WERI-Rb-1 (cell line): ENCODE measurements at regions not wholly inside any gene's neighbourhood (a gene's known extent, or its start where the extent isn't known, plus 50 kb on each side); places are given as distances from the start of the nearest gene placed in this dataset.
A peak's percentile ranks its signal among the peaks of the same experiment; 100 is the strongest.

Source experiments
- DNase-seq: peaks from one replicate; pipeline ENCODE4 v3.0.0-alpha.2; 2020
- H3K27ac ChIP-seq: fragments of 250-450 bp; sonication (Bioruptor Pico); 2 replicates; pipeline ENCODE4 v1.5.1; 2020; ENCODE audit warnings: mild to moderate bottlenecking, moderate library complexity
- H3K27me3 ChIP-seq: fragments of 250-450 bp; sonication (Bioruptor Pico); 2 replicates; pipeline ENCODE4 v1.5.1; 2021; ENCODE audit warnings: mild to moderate bottlenecking, low read depth, moderate library complexity; ENCODE audit not compliant: insufficient read depth, severe bottlenecking
- H3K36me3 ChIP-seq: fragments of 250-450 bp; sonication (Bioruptor Pico); 2 replicates; pipeline ENCODE4 v1.5.1; 2020; ENCODE audit warnings: mild to moderate bottlenecking, moderate library complexity
- H3K4me3 ChIP-seq: 2 replicates; pipeline ENCODE4 v1.5.1; 2011; ENCODE audit warnings: low read depth, mild to moderate bottlenecking, control low read depth, low read length
- H3K9me3 ChIP-seq: fragments of 250-450 bp; sonication (Bioruptor Pico); 2 replicates; pipeline ENCODE4 v1.5.1; 2021; ENCODE audit warnings: mild to moderate bottlenecking, moderate library complexity; ENCODE audit not compliant: severe bottlenecking
- TF ChIP-seq, protein P1 (sequence below): IDR thresholded peaks from 2 replicates; pipeline ENCODE4 v1.5.1; 2011; ENCODE audit warnings: low read depth, mild to moderate bottlenecking, control low read depth, inconsistent platforms, low read length

DNA sequence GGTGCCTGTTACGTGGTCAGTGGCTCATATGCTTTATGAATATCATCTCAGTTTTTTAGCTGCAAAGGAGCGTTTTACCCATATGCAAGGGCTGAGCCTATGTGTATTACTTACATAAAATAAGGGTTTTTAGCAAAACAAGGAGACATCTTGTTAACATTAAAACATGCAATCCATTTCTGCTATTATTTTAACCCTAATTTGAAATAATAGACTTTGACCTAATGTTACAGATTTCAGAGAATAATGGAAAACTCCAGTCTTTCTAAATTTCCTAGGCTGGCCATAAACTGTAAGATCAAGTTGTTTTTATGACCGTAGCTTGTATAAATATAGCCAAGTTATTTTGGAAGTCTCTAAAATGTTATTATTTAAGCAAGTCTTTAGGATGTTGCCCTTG, 121.1 kb upstream of the SEMA6A start:
- Histone ChIP-seq H3K27ac (no peak overlapping the region), H3K27me3 (no peaks in the 10 kb centered on the region), H3K9me3 (no peaks in the 10 kb centered on the region), H3K36me3 (no peaks in the 10 kb centered on the region), H3K4me3 (no peak overlapping the region)
- TF ChIP-seq, protein P1, sequence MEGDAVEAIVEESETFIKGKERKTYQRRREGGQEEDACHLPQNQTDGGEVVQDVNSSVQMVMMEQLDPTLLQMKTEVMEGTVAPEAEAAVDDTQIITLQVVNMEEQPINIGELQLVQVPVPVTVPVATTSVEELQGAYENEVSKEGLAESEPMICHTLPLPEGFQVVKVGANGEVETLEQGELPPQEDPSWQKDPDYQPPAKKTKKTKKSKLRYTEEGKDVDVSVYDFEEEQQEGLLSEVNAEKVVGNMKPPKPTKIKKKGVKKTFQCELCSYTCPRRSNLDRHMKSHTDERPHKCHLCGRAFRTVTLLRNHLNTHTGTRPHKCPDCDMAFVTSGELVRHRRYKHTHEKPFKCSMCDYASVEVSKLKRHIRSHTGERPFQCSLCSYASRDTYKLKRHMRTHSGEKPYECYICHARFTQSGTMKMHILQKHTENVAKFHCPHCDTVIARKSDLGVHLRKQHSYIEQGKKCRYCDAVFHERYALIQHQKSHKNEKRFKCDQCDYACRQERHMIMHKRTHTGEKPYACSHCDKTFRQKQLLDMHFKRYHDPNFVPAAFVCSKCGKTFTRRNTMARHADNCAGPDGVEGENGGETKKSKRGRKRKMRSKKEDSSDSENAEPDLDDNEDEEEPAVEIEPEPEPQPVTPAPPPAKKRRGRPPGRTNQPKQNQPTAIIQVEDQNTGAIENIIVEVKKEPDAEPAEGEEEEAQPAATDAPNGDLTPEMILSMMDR = no peak
- DNase-seq = no peak

DNA sequence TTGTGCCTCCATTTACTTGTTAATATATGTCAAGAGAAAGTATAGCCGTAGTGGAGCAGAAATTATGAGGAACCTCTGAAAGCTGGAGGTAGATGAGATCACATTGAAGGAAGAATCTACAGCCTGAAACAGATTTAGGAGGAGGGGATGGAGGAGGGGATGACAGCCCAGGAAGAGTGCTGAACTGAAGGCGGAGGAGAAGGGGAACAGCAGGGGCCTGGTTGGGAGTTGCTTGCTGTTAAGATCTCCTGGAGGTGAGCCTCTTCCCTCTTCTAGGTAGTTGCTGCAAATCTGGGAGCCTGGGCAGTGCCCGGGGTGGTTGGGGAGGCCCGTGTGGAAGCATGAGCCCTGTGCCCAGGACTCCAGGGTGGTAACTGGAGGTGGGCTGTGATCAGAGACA, 111.8 kb upstream of the SEMA6A start:
- TF ChIP-seq, protein P1 = no peak
- Histone ChIP-seq H3K27ac (no peak overlapping the region), H3K36me3 (no peaks in the 10 kb centered on the region), H3K27me3 (no peaks in the 10 kb centered on the region), H3K9me3 (no peaks in the 10 kb centered on the region), H3K4me3 (no peak overlapping the region)
- DNase-seq = no peak

DNA sequence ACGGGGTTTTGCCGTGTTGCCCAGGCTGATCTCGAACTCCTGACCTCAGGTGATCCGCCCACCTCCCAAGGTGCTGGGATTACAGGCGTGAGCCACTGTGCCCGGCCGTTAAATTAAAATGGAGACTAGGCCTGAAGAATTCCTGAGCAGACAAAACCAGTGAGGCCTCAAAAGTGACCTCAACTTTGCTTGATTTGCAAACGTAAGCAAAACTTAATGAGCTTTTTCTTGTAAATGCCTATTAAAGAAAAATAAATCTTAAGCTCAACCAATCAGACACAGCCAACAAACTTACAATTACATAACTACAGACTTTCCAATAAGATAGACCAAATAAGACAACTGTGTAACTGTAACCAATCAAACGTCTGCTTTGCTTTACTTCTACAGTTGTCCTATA, 111.3 kb upstream of the SEMA6A start:
- no peak overlapping the region for H3K27ac ChIP-seq
- no peak for DNase-seq
- H3K27me3 ChIP-seq = no peaks in the 10 kb centered on the region
- H3K9me3 ChIP-seq = no peaks in the 10 kb centered on the region
- H3K4me3 ChIP-seq = no peak overlapping the region
- TF ChIP-seq, protein P1 = no peak
- H3K36me3 ChIP-seq = no peaks in the 10 kb centered on the region

DNA sequence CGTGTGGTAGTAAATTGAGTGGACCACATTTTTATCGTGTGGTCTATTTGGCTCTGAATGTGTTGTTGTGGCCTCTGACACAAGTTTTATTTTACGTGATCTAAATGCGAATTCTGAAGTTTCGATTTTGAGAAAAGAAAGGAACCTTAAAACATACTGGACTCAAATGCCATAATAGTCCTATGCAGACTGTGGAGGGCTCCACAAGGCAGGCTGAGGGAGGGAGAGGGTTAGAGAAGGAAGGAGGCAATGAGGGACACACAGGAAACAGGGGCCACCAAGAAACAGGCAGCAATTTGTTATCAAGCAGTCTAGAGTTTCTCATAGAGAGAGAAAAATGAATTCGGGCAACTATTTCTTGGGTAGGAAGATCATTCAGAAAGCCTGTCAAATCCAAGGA, 110.4 kb upstream of the SEMA6A start:
- TF ChIP-seq, protein P1 = 0 out of 2 replicates have a peak, but pooled peaks have one; percentile 26
- no peaks in the 10 kb centered on the region for H3K9me3 ChIP-seq
- H3K27me3 ChIP-seq = no peaks in the 10 kb centered on the region
- DNase-seq = peak; percentile 18
- H3K27ac ChIP-seq = no peak overlapping the region
- H3K36me3 ChIP-seq = no peaks in the 10 kb centered on the region
- H3K4me3 ChIP-seq = no peak overlapping the region

DNA sequence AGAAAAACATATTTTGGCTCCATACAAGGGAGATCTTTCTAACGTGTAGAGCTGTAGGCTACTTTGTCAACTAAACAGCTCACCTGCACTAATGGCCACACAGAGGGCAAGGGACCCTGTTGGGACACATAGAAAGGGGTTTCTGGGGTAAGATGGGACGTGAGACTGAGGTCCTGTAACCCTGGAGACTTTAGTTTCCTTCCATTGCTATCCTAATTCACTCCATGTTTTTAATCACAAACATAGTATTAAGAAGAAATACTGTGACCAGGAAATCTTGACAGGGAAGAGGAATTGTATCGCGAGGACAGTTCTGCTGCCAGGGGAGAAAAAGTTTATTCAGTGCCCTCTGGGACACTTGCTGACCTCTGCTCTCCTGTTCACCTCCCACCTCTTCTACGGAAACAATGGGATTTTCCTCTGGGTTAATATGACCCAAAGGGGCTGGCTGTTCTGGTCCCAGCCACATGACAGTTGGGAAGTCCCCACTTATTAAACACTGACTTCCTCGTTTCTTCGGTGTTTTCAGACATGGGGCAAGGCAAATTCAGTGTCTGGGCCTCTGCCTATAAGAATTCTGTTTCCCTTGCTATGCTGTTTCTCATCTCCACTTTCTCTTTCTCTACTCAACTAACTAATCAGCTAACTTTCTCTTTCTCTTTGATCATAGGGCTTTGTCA, 106.9 kb upstream of the SEMA6A start:
- Histone ChIP-seq H3K27ac (no peak overlapping the region), H3K4me3 (no peak overlapping the region), H3K27me3 (no peaks in the 10 kb centered on the region), H3K36me3 (no peaks in the 10 kb centered on the region), H3K9me3 (no peaks in the 10 kb centered on the region)
- TF ChIP-seq, protein P1 = no peak
- DNase-seq = no peak

DNA sequence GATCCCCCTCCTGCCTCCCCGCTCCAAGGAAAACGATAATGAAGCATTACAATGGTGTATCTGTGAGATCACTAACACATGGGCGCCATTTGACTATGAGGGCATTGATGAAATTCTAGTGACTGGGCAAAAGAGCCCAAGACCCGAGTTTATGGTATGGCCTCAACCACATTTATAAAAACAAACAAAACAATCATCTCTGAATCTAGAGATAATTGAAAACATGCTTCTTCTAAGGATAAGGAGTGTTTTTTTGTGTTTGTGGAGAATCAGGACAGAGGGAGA, 100.9 kb upstream of the SEMA6A start:
- DNase-seq = no peak
- Histone ChIP-seq H3K4me3 (no peak overlapping the region), H3K27ac (no peak overlapping the region), H3K9me3 (no peaks in the 10 kb centered on the region), H3K36me3 (no peaks in the 10 kb centered on the region), H3K27me3 (no peaks in the 10 kb centered on the region)
- TF ChIP-seq, protein P1 = no peak
